AG10803 (cell line): ENCODE measurements at regions not wholly inside any gene's neighbourhood (a gene's known extent, or its start where the extent isn't known, plus 50 kb on each side); places are given as distances from the start of the nearest gene placed in this dataset.

Experiments
- DNase-seq: peaks from one replicate; pipeline ENCODE4 v3.0.0; 2010; ENCODE audit warnings: low read depth
- H3K4me3 ChIP-seq: 2 replicates; pipeline ENCODE4 v1.5.1; 2011; ENCODE audit warnings: mild to moderate bottlenecking, low read length, control low read depth
- CTCF ChIP-seq: conservative IDR thresholded peaks from 2 replicates; pipeline ENCODE4 v1.5.1; 2011; ENCODE audit warnings: mild to moderate bottlenecking, low read length, control low read depth, inconsistent platforms

- no peak for TF ChIP-seq CTCF
- H3K4me3 ChIP-seq: no peak overlapping the region
- peak; percentile 61 for DNase-seq
Observed at GRCh38 chr6:140059947-140060346, 685.5 kb upstream of the CITED2 start.

- no peak overlapping the region for H3K4me3 ChIP-seq
- DNase-seq: no peak
Observed at GRCh38 chr6:140058863-140059262, 684.4 kb upstream of the CITED2 start.

GRCh38 chr6:140052736-140053729 is 678.6 kb upstream of the CITED2 start:
- peak; percentile 81 for DNase-seq
- TF ChIP-seq CTCF: peak; percentile 59
- H3K4me3 ChIP-seq: no peak overlapping the region

More at GRCh38 chr6:140058863-140059262, 684.4 kb upstream of the CITED2 start:
- TF ChIP-seq CTCF: no peak

- DNase-seq: peak; percentile 99
- no peak overlapping the region for H3K4me3 ChIP-seq
- TF ChIP-seq CTCF: no peak
Observed at GRCh38 chr6:140051521-140052512, 677.4 kb upstream of the CITED2 start.

GRCh38 chr6:140050101-140050995 is 675.9 kb upstream of the CITED2 start:
- H3K4me3 ChIP-seq: no peak overlapping the region
- peak; percentile 50 for DNase-seq
- TF ChIP-seq CTCF: no peak

- no peak overlapping the region for H3K4me3 ChIP-seq
- DNase-seq: no peak
- TF ChIP-seq CTCF: no peak
Observed at GRCh38 chr6:140049251-140049650, 674.8 kb upstream of the CITED2 start.
